Astrocyte of the spinal cord (primary cell): ENCODE measurements at regions not wholly inside any gene's neighbourhood (a gene's known extent, or its start where the extent isn't known, plus 50 kb on each side); places are given as distances from the start of the nearest gene placed in this dataset.

Experiments
- DNase-seq: peaks from one replicate; pipeline ENCODE4 v3.0.0; 2011; ENCODE audit warnings: low read depth, low spot score
- H3K4me3 ChIP-seq: 2 replicates; pipeline ENCODE4 v1.5.1; 2011; ENCODE audit warnings: low read depth, mild to moderate bottlenecking, low read length, moderate library complexity
- CTCF ChIP-seq: IDR thresholded peaks from 2 replicates; pipeline ENCODE4 v1.5.1; 2012; ENCODE audit warnings: low read depth, mild to moderate bottlenecking, low read length, inconsistent platforms
- in situ Hi-C: cut with HindIII; loops from 2 replicates; pipeline ENCODE4 v1.10.0; 2017; ENCODE audit warnings: low sequenced_read_pairs

- no peak for TF ChIP-seq CTCF
- DNase-seq, result no peak
- no peak overlapping the region for H3K4me3 ChIP-seq
- in situ Hi-C loops, result no loop called here
Measured at GRCh38 chr2:144854596-144854995, 334.7 kb upstream of the ZEB2 start.

- DNase-seq, result no peak
- TF ChIP-seq CTCF, result no peak
- H3K4me3 ChIP-seq, result no peak overlapping the region
- in situ Hi-C loops, result no loop called here
Measured at GRCh38 chr2:144849612-144850011, 329.7 kb upstream of the ZEB2 start.

GRCh38 chr2:144848423-144848822, 328.5 kb upstream of the ZEB2 start:
- in situ Hi-C loops, result no loop called here
- H3K4me3 ChIP-seq, result no peak overlapping the region
- no peak for TF ChIP-seq CTCF
- no peak for DNase-seq

- H3K4me3 ChIP-seq, result no peak overlapping the region
- TF ChIP-seq CTCF, result no peak
- no peak for DNase-seq
- in situ Hi-C loops, result no loop called here
Measured at GRCh38 chr2:144847347-144848080, 327.6 kb upstream of the ZEB2 start.

GRCh38 chr2:144836635-144837350, 316.9 kb upstream of the ZEB2 start:
- H3K4me3 ChIP-seq, result no peak overlapping the region
- TF ChIP-seq CTCF, result no peak
- in situ Hi-C loops, result no loop called here
- DNase-seq, result peak; percentile 81

GRCh38 chr2:144835634-144836350, 315.9 kb upstream of the ZEB2 start:
- TF ChIP-seq CTCF, result no peak
- peak; percentile 38 for DNase-seq
- in situ Hi-C loops, result no loop called here

More at GRCh38 chr2:144835634-144836350, 315.9 kb upstream of the ZEB2 start:
- H3K4me3 ChIP-seq, result no peak overlapping the region
